SU-DHL-6 (cell line): ENCODE measurements at regions not wholly inside any gene's neighbourhood (a gene's known extent, or its start where the extent isn't known, plus 50 kb on each side); places are given as distances from the start of the nearest gene placed in this dataset.

Source experiments
- CTCF ChIP-seq: fragments of 200-600 bp; sonication (generic); IDR thresholded peaks from one replicate; pipeline ENCODE4 v1.5.1; 2017; ENCODE audit warnings: antibody characterized with exemption, mild to moderate bottlenecking, low read length, moderate library complexity; ENCODE audit not compliant: insufficient read depth, poor library complexity, severe bottlenecking
- EZH2phosphoT487 ChIP-seq: fragments of 200-600 bp; sonication (generic), shearing (Covaris generic); conservative IDR thresholded peaks from 2 replicates; pipeline ENCODE4 v1.6.1; 2018; ENCODE audit warnings: mild to moderate bottlenecking, antibody characterized with exemption, low read length, moderate library complexity, mixed read lengths

- TF ChIP-seq CTCF (no peak), EZH2phosphoT487 (no peak)
These were observed 250.1 kb downstream of the TLE3 start for GRCh38 chr15:69847625-69848024.
